ENCODE measurements at regions not wholly inside any gene's neighbourhood (a gene's known extent, or its start where the extent isn't known, plus 50 kb on each side); places are given as distances from the start of the nearest gene placed in this dataset.

DNA sequence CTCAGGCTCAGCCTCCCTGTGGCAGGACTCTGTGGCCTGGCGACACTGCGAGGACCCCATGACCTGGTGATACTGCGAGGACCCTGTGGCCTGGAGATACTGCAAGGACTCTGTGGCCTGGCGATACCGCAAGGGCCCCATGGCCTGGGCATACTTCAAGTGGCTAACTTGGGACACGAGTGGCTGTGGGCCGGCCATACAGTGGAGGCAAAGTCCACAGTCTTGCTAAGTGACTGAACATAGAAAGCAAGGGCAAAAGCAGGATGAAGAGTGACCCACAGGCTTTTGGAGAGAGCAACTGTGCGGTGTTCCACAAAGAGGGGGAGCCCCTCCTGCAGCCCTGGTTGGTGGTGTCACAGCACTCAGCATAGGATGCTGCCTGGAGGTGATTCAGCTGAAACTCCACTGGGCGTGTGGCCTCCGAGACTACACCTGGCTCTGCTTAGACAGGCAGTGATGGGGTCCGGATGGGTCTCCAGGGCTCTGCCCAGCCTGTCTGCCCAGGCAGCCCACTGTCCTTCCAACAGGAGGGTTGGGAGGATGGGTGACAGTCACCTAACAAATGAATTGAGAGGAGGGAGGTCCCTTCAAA, 691.0 kb upstream of the HS6ST1 start:
- no peak for DNase-seq (ENCODE audit: low read depth)
- H3K4me3 ChIP-seq (ENCODE audit: low read depth, low read length): no peak overlapping the region
- TF ChIP-seq, protein P1, sequence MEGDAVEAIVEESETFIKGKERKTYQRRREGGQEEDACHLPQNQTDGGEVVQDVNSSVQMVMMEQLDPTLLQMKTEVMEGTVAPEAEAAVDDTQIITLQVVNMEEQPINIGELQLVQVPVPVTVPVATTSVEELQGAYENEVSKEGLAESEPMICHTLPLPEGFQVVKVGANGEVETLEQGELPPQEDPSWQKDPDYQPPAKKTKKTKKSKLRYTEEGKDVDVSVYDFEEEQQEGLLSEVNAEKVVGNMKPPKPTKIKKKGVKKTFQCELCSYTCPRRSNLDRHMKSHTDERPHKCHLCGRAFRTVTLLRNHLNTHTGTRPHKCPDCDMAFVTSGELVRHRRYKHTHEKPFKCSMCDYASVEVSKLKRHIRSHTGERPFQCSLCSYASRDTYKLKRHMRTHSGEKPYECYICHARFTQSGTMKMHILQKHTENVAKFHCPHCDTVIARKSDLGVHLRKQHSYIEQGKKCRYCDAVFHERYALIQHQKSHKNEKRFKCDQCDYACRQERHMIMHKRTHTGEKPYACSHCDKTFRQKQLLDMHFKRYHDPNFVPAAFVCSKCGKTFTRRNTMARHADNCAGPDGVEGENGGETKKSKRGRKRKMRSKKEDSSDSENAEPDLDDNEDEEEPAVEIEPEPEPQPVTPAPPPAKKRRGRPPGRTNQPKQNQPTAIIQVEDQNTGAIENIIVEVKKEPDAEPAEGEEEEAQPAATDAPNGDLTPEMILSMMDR (IDR thresholded peaks at IDR 0.05; ENCODE audit: insufficient read depth, low read depth, low read length): no peak

DNA sequence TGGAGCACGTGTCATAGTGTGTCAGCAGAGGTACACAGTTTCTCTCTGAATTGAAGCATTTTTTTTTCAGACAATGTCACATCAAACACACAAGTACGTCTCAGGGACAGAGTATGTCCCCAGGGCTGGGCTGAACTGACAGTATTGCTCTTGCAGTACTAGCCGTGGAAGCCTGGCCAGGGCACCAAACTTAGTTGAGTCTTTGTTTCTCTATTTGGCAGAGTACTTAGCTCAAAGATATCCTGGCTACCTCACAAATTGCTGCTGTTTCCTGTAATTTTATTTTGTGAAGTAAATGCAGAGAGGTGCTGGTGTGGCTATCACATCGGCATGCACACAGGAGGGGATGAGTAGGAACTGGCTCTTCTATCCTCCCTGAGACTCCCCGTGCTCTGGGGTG, 691.6 kb upstream of the HS6ST1 start:
- DNase-seq (ENCODE audit: low read depth): no peak
- H3K4me3 ChIP-seq (ENCODE audit: low read depth, low read length): no peak overlapping the region
- TF ChIP-seq, protein P1 (IDR thresholded peaks at IDR 0.05; ENCODE audit: insufficient read depth, low read depth, low read length): no peak

- TF ChIP-seq, protein P1 (IDR thresholded peaks at IDR 0.05; ENCODE audit: insufficient read depth, low read depth, low read length): no peak
- DNase-seq (ENCODE audit: low read depth): no peak
These were observed 692.9 kb upstream of the HS6ST1 start for GRCh38 chr2:129011466-129012061.

GRCh38 chr2:129014432-129014831, 695.8 kb upstream of the HS6ST1 start:
- TF ChIP-seq, protein P1 (IDR thresholded peaks at IDR 0.05; ENCODE audit: insufficient read depth, low read depth, low read length): no peak
- no peak for DNase-seq (ENCODE audit: low read depth)

More at GRCh38 chr2:129011466-129012061, 692.9 kb upstream of the HS6ST1 start:
- no peak overlapping the region for H3K4me3 ChIP-seq (ENCODE audit: low read depth, low read length)

DNA sequence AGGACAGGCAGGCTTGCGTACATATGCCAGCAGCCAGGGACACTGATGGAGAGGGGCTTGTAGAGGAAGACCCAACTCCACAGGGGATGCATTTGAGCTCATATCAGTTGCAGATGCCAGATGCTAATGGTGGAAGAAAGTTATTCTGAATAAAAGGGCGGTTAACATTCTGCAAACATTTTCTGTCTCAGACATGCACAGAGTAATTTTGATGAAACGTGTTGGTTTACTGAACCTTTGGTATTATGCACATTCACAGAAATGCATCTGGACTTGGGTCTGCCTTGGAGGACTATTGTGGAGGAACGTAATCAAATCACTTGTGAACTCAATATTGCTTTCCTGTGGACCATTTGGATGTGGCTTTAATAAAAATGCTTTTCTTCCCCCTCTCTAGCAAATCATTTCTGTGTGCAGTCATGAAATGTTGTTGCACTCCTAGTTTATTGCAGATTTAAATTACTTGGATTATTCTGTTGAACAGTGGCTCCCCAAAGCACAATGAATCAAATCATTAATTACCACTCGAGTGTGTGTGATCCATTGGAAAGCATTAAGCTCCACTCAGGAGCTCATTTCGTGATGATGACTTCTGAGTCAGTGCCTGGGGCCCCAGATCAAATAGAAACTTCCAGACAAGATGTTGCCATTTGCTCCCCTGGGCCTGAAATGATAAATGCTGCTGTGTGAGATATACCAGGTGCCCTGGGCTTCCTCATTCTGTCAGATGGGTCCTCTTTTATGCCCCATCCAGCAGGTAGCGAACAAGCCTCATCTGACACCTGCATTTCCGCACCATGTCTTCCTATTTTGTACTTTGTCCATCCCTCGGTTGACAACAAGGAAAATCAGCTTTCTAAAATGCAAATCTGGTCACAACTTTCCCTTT, 697.0 kb upstream of the HS6ST1 start:
- TF ChIP-seq, protein P1 (IDR thresholded peaks at IDR 0.05; ENCODE audit: insufficient read depth, low read depth, low read length): no peak
- no peak overlapping the region for H3K4me3 ChIP-seq (ENCODE audit: low read depth, low read length)
- no peak for DNase-seq (ENCODE audit: low read depth)

More at GRCh38 chr2:129014432-129014831, 695.8 kb upstream of the HS6ST1 start:
- no peak overlapping the region for H3K4me3 ChIP-seq (ENCODE audit: low read depth, low read length)

DNA sequence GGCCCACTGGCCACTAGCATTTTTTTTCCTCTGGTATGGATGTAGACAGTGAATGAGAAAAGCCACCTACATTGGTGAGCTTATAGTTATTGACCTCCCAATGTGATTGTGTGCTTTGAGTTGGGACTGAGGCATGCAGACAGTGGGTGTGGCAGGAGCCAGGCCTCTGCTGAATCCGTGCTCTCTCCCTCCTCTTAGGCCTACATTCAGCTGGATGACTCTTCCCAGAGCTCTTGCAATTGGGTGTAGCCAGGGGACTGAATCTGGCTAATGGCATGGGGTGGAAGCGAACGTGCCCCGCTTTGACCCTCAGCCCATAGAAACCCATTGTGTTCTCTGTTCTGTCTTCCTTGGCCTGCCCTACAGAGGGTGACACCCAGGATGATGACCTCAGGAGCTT, 698.3 kb upstream of the HS6ST1 start:
- H3K4me3 ChIP-seq (ENCODE audit: low read depth, low read length): no peak overlapping the region
- no peak for DNase-seq (ENCODE audit: low read depth)
- TF ChIP-seq, protein P1 (IDR thresholded peaks at IDR 0.05; ENCODE audit: insufficient read depth, low read depth, low read length): no peak

All from fibroblast of villous mesenchyme (primary cell).